ENCODE measurements at regions not wholly inside any gene's neighbourhood (a gene's known extent, or its start where the extent isn't known, plus 50 kb on each side); places are given as distances from the start of the nearest gene placed in this dataset.

GRCh38 chr5:120258123-120258522 lies 206.0 kb upstream of the PRR16 start:
- Histone ChIP-seq H3K79me2 (ENCODE audit: insufficient read depth) (no peaks in the 10 kb centered on the region), H3K4me1 (ENCODE audit: insufficient read depth) (no peaks in the 10 kb centered on the region; the same call in 1 of the 2 replicates), H3K4me3 (no peak overlapping the region), H3K4me2 (ENCODE audit: unreplicated experiment) (no peak overlapping the region), H4K20me1 (ENCODE audit: insufficient read depth) (no peaks in the 10 kb centered on the region), H3K9me2 (ENCODE audit: insufficient read depth) (no peaks in the 10 kb centered on the region), H3K9ac (no peak overlapping the region), H2AFZ (peak overlapping the region; percentile 73), H3K27ac (no peak overlapping the region), H3K27me3 (replicated peaks; ENCODE audit: insufficient read depth) (no peaks in the 10 kb centered on the region), H3F3A (ENCODE audit: insufficient read depth) (no peaks in the 10 kb centered on the region), H3K36me3 (ENCODE audit: low read depth) (no peaks in the 10 kb centered on the region), H3K9me3 (ENCODE audit: low read depth) (no peaks in the 10 kb centered on the region)
- no peak for DNase-seq
- in situ Hi-C loops (cut with MboI): no loop called here
- TF ChIP-seq EZH2phosphoT487 (IDR thresholded peaks at IDR 0.05; ENCODE audit: insufficient read depth, low read depth): no peak
- WGBS, 2 experiments (ENCODE audit: low coverage in 1 of 2, low lambda C conversion rate in 2 of 2, missing lambda C conversion rate in 2 of 2): 58 to 64% methylated on average over 4 of the region's 4 CpGs

GRCh38 chr5:120260651-120261050 lies 203.4 kb upstream of the PRR16 start:
- no peaks in the 10 kb centered on the region for H3K36me3 ChIP-seq (ENCODE audit: low read depth)
- no peak overlapping the region for H3K4me2 ChIP-seq (ENCODE audit: unreplicated experiment)
- 98 to 100% methylated on average over 1 of the region's 1 CpG for whole genome bisulfite sequencing, 2 experiments (ENCODE audit: low coverage in 1 of 2, low lambda C conversion rate in 2 of 2, missing lambda C conversion rate in 2 of 2)
- DNase-seq: no peak
- no peaks in the 10 kb centered on the region for H3F3A ChIP-seq (ENCODE audit: insufficient read depth)
- H2AFZ ChIP-seq: no peak overlapping the region
- TF ChIP-seq EZH2phosphoT487 (IDR thresholded peaks at IDR 0.05; ENCODE audit: insufficient read depth, low read depth) (no peak), EZH2 (IDR thresholded peaks at IDR 0.05; ENCODE audit: insufficient read depth, poor library complexity, severe bottlenecking) (no peak)
- no peak overlapping the region for H3K9ac ChIP-seq
- no peaks in the 10 kb centered on the region; the same call in 1 of the 2 replicates for H3K4me1 ChIP-seq (ENCODE audit: insufficient read depth)
- no peaks in the 10 kb centered on the region for H3K9me2 ChIP-seq (ENCODE audit: insufficient read depth)
- no peak overlapping the region for H3K4me3 ChIP-seq
- in situ Hi-C loops (cut with MboI): no loop called here
- H3K27ac ChIP-seq: no peak overlapping the region
- no peaks in the 10 kb centered on the region for H3K27me3 ChIP-seq (replicated peaks; ENCODE audit: insufficient read depth)
- H3K9me3 ChIP-seq (ENCODE audit: low read depth): no peaks in the 10 kb centered on the region
- H3K79me2 ChIP-seq (ENCODE audit: insufficient read depth): no peaks in the 10 kb centered on the region
- H4K20me1 ChIP-seq (ENCODE audit: insufficient read depth): no peaks in the 10 kb centered on the region

DNA sequence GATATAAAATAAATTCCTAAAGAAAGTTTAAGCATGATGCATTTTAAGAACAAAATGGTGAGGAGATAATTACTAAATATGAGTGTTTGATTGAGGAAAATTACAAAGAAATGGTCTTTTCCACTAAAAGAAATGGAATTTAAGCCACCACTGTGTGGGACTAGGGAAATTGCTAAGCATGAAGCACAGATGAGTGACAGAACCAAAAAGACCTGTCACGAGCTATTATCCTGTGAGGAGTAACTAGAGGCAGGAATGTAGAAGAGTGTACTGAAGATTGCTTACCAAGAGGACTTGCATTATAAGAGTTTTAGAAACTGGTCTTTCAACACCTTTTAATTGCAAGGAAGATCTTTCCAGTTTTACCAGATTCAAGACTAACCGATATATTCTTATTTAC lies 193.6 kb upstream of the PRR16 start:
- 79 to 87% methylated on average over 2 of the region's 2 CpGs for WGBS, 2 experiments (ENCODE audit: low coverage in 1 of 2, low lambda C conversion rate in 2 of 2, missing lambda C conversion rate in 2 of 2)
- H3F3A ChIP-seq (ENCODE audit: insufficient read depth): no peaks in the 10 kb centered on the region
- H3K4me1 ChIP-seq (ENCODE audit: insufficient read depth): no peaks in the 10 kb centered on the region
- no peaks in the 10 kb centered on the region for H3K9me3 ChIP-seq (ENCODE audit: low read depth)
- H2AFZ ChIP-seq: no peak overlapping the region
- in situ Hi-C loops (cut with MboI): no loop called here
- no peak for DNase-seq
- TF ChIP-seq EZH2 (IDR thresholded peaks at IDR 0.05; ENCODE audit: insufficient read depth, poor library complexity, severe bottlenecking): no peak
- no peak for TF ChIP-seq EZH2phosphoT487 (IDR thresholded peaks at IDR 0.05; ENCODE audit: insufficient read depth, low read depth)
- no peaks in the 10 kb centered on the region for H3K27me3 ChIP-seq (replicated peaks; ENCODE audit: insufficient read depth)
- H4K20me1 ChIP-seq (ENCODE audit: insufficient read depth): no peaks in the 10 kb centered on the region
- no peak overlapping the region for H3K4me2 ChIP-seq (ENCODE audit: unreplicated experiment)
- no peaks in the 10 kb centered on the region for H3K9me2 ChIP-seq (ENCODE audit: insufficient read depth)
- H3K79me2 ChIP-seq (ENCODE audit: insufficient read depth): no peaks in the 10 kb centered on the region
- H3K27ac ChIP-seq: no peak overlapping the region
- H3K9ac ChIP-seq: no peak overlapping the region
- no peak overlapping the region for H3K4me3 ChIP-seq
- H3K36me3 ChIP-seq (ENCODE audit: low read depth): no peaks in the 10 kb centered on the region

- TF ChIP-seq EZH2phosphoT487 (IDR thresholded peaks at IDR 0.05; ENCODE audit: insufficient read depth, low read depth) (no peak), EZH2 (IDR thresholded peaks at IDR 0.05; ENCODE audit: insufficient read depth, poor library complexity, severe bottlenecking) (no peak)
- Histone ChIP-seq H3K79me2 (ENCODE audit: insufficient read depth) (no peaks in the 10 kb centered on the region), H3K9me2 (ENCODE audit: insufficient read depth) (no peaks in the 10 kb centered on the region), H4K20me1 (ENCODE audit: insufficient read depth) (no peaks in the 10 kb centered on the region), H3K4me2 (ENCODE audit: unreplicated experiment) (peak overlapping the region; percentile 53), H3K9ac (0 out of 2 replicates have a peak overlapping the region, but pooled peaks have one; percentile 16), H3K27ac (peak overlapping the region; percentile 71), H3F3A (ENCODE audit: insufficient read depth) (peaks cover 24% of the 10 kb centered on the region), H3K9me3 (ENCODE audit: low read depth) (no peaks in the 10 kb centered on the region), H3K36me3 (ENCODE audit: low read depth) (no peaks in the 10 kb centered on the region), H3K4me1 (ENCODE audit: insufficient read depth) (peaks cover 47% of the 10 kb centered on the region), H3K4me3 (0 out of 2 replicates have a peak overlapping the region, but pooled peaks have one; percentile 18), H3K27me3 (replicated peaks; ENCODE audit: insufficient read depth) (no peaks in the 10 kb centered on the region), H2AFZ (peak overlapping the region; percentile 20)
- in situ Hi-C loops (cut with MboI): no loop called here
- peak; percentile 93 for DNase-seq
- 0 to 1% methylated on average over 3 of the region's 3 CpGs for WGBS, 2 experiments (ENCODE audit: low coverage in 1 of 2, low lambda C conversion rate in 2 of 2, missing lambda C conversion rate in 2 of 2)
Measured at GRCh38 chr5:120293796-120294195, 170.3 kb upstream of the PRR16 start.

DNA sequence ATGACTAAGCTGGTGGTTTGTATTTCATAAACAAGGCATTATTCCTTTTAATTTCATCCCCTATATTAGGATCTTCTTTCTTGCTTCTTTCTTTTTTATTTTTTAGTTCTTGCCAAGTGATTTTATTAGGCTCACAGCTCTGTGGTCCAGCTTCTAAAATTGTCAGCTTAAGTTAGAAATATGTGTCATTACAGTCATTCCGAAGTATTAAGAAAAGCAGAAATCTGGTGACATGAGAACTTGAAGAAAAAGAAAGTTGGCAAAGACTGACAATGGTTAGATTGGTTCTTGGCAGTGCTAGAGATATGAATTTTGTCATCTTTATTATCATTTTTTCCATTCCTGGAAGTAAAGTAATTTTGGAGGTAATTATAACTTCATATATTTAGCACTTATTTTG lies 166.5 kb upstream of the PRR16 start:
- Histone ChIP-seq H2AFZ (peak overlapping the region; percentile 59), H3K9me3 (ENCODE audit: low read depth) (no peaks in the 10 kb centered on the region), H3K79me2 (ENCODE audit: insufficient read depth) (no peaks in the 10 kb centered on the region), H3K9ac (peak overlapping the region; percentile 39), H3K4me3 (peak overlapping the region; percentile 64), H4K20me1 (ENCODE audit: insufficient read depth) (no peaks in the 10 kb centered on the region), H3K27me3 (replicated peaks; ENCODE audit: insufficient read depth) (no peaks in the 10 kb centered on the region), H3F3A (ENCODE audit: insufficient read depth) (peaks cover 24% of the 10 kb centered on the region), H3K36me3 (ENCODE audit: low read depth) (no peaks in the 10 kb centered on the region), H3K9me2 (ENCODE audit: insufficient read depth) (no peaks in the 10 kb centered on the region), H3K4me2 (ENCODE audit: unreplicated experiment) (peak overlapping the region; percentile 97), H3K27ac (peak overlapping the region; percentile 62), H3K4me1 (ENCODE audit: insufficient read depth) (peaks cover 52% of the 10 kb centered on the region)
- in situ Hi-C loops (cut with MboI): no loop called here
- 4 to 5% methylated on average over 1 of the region's 1 CpG for WGBS, 2 experiments (ENCODE audit: low coverage in 1 of 2, low lambda C conversion rate in 2 of 2, missing lambda C conversion rate in 2 of 2)
- TF ChIP-seq EZH2phosphoT487 (IDR thresholded peaks at IDR 0.05; ENCODE audit: insufficient read depth, low read depth) (no peak), EZH2 (IDR thresholded peaks at IDR 0.05; ENCODE audit: insufficient read depth, poor library complexity, severe bottlenecking) (no peak)
- peak; percentile 69 for DNase-seq

All from GM23248 (cell line).